Activated naive CD4-positive, alpha-beta T cell treated with anti-CD3 and anti-CD28 coated beads, Interleukin-2, amount 10 ng/mL, durations not matched to agents 7 days and 5 days (primary cell): ENCODE measurements at regions not wholly inside any gene's neighbourhood (a gene's known extent, or its start where the extent isn't known, plus 50 kb on each side); places are given as distances from the start of the nearest gene placed in this dataset.

ENCODE experiments used
- CTCF ChIA-PET: fragments of 350-600 bp; sonication (Branson Sonifier 250); formaldehyde crosslinking; loops from one replicate; lab custom pipeline; 2021; ENCODE audit warnings: antibody characterized with exemption; lab: Charles Lee
- DNase-seq: peaks from one replicate; pipeline ENCODE4 v3.0.0-alpha.2; 2020
- H3K27ac Mint-ChIP-seq: one replicate; pipeline ENCODE4 v1.8.0; 2021; ENCODE audit warnings: mild to moderate bottlenecking, moderate library complexity, mixed read lengths
- H3K27me3 Mint-ChIP-seq: one replicate; pipeline ENCODE4 v1.8.0; 2021; ENCODE audit warnings: mild to moderate bottlenecking, mixed read lengths
- H3K36me3 Mint-ChIP-seq: one replicate; pipeline ENCODE4 v1.8.0; 2021; ENCODE audit warnings: mixed read lengths
- H3K4me1 Mint-ChIP-seq: one replicate; pipeline ENCODE4 v1.8.0; 2021; ENCODE audit warnings: mixed read lengths
- H3K4me3 Mint-ChIP-seq: one replicate; pipeline ENCODE4 v1.8.0; 2021; ENCODE audit warnings: mild to moderate bottlenecking, moderate library complexity, mixed read lengths
- H3K9me3 Mint-ChIP-seq: one replicate; pipeline ENCODE4 v1.8.0; 2021; ENCODE audit warnings: mixed read lengths

- Mint-ChIP-seq H3K36me3 (no peaks in the 10 kb centered on the region), H3K4me3 (no peak overlapping the region), H3K27me3 (no peaks in the 10 kb centered on the region), H3K4me1 (peaks cover 8% of the 10 kb centered on the region), H3K27ac (no peak overlapping the region), H3K9me3 (no peaks in the 10 kb centered on the region)
- no peak for DNase-seq
- CTCF ChIA-PET = no interaction called here
Observed at GRCh38 chr1:193741228-193741627, 554.8 kb upstream of the B3GALT2 start.

- no peak for DNase-seq
Observed at GRCh38 chr1:193740762-193741161, 554.3 kb upstream of the B3GALT2 start.

GRCh38 chr1:193736507-193736906, 550.1 kb upstream of the B3GALT2 start:
- no peaks in the 10 kb centered on the region for H3K9me3 Mint-ChIP-seq
- H3K4me1 Mint-ChIP-seq = peaks cover 8% of the 10 kb centered on the region
- H3K36me3 Mint-ChIP-seq = no peaks in the 10 kb centered on the region
- CTCF ChIA-PET = interaction anchor here (1.2 kb wide), 1 partner anchor 11 kb away, joined by 4 read pairs; no protein-coding TSS in a partner anchor
- DNase-seq = no peak
- no peak overlapping the region for H3K4me3 Mint-ChIP-seq
- no peaks in the 10 kb centered on the region for H3K27me3 Mint-ChIP-seq
- no peak overlapping the region for H3K27ac Mint-ChIP-seq

More at GRCh38 chr1:193740762-193741161, 554.3 kb upstream of the B3GALT2 start:
- Mint-ChIP-seq H3K27me3 (no peaks in the 10 kb centered on the region), H3K36me3 (no peaks in the 10 kb centered on the region), H3K4me3 (no peak overlapping the region), H3K27ac (no peak overlapping the region), H3K4me1 (peaks cover 8% of the 10 kb centered on the region), H3K9me3 (no peaks in the 10 kb centered on the region)
- CTCF ChIA-PET = no interaction called here

GRCh38 chr1:193733674-193734073, 547.3 kb upstream of the B3GALT2 start:
- CTCF ChIA-PET = no interaction called here
- Mint-ChIP-seq H3K4me1 (peaks cover 8% of the 10 kb centered on the region), H3K9me3 (no peaks in the 10 kb centered on the region), H3K27ac (no peak overlapping the region), H3K27me3 (no peaks in the 10 kb centered on the region), H3K4me3 (no peak overlapping the region), H3K36me3 (no peaks in the 10 kb centered on the region)
- DNase-seq = no peak

- Mint-ChIP-seq H3K36me3 (no peaks in the 10 kb centered on the region), H3K4me1 (no peaks in the 10 kb centered on the region), H3K9me3 (no peaks in the 10 kb centered on the region), H3K27ac (no peak overlapping the region), H3K4me3 (no peak overlapping the region), H3K27me3 (no peaks in the 10 kb centered on the region)
- DNase-seq = no peak
- CTCF ChIA-PET = no interaction called here
Observed at GRCh38 chr1:193730017-193730416, 543.6 kb upstream of the B3GALT2 start.

- Mint-ChIP-seq H3K27ac (no peak overlapping the region), H3K9me3 (no peaks in the 10 kb centered on the region), H3K4me3 (no peak overlapping the region), H3K36me3 (no peaks in the 10 kb centered on the region), H3K27me3 (no peaks in the 10 kb centered on the region), H3K4me1 (no peaks in the 10 kb centered on the region)
- CTCF ChIA-PET = no interaction called here
- DNase-seq = no peak
Observed at GRCh38 chr1:193729429-193729828, 543.0 kb upstream of the B3GALT2 start.

GRCh38 chr1:193727850-193728249, 541.4 kb upstream of the B3GALT2 start:
- no peak for DNase-seq
- no peaks in the 10 kb centered on the region for H3K4me1 Mint-ChIP-seq
- no peaks in the 10 kb centered on the region for H3K9me3 Mint-ChIP-seq
- no peak overlapping the region for H3K4me3 Mint-ChIP-seq
- H3K27me3 Mint-ChIP-seq = no peaks in the 10 kb centered on the region
- no peaks in the 10 kb centered on the region for H3K36me3 Mint-ChIP-seq
- CTCF ChIA-PET = no interaction called here
- H3K27ac Mint-ChIP-seq = no peak overlapping the region

- H3K27me3 Mint-ChIP-seq = no peaks in the 10 kb centered on the region
- no peaks in the 10 kb centered on the region for H3K4me1 Mint-ChIP-seq
- no peak overlapping the region for H3K4me3 Mint-ChIP-seq
- H3K36me3 Mint-ChIP-seq = no peaks in the 10 kb centered on the region
- no peak overlapping the region for H3K27ac Mint-ChIP-seq
- H3K9me3 Mint-ChIP-seq = no peaks in the 10 kb centered on the region
- CTCF ChIA-PET = no interaction called here
- no peak for DNase-seq
Observed at GRCh38 chr1:193726722-193727121, 540.3 kb upstream of the B3GALT2 start.

- no peak overlapping the region for H3K27ac Mint-ChIP-seq
- H3K27me3 Mint-ChIP-seq = no peaks in the 10 kb centered on the region
- CTCF ChIA-PET = no interaction called here
- no peaks in the 10 kb centered on the region for H3K36me3 Mint-ChIP-seq
- peaks cover 5% of the 10 kb centered on the region for H3K9me3 Mint-ChIP-seq
- H3K4me3 Mint-ChIP-seq = no peak overlapping the region
- DNase-seq = no peak
- H3K4me1 Mint-ChIP-seq = peaks cover 5% of the 10 kb centered on the region
Observed at GRCh38 chr1:193712392-193712791, 526.0 kb upstream of the B3GALT2 start.

GRCh38 chr1:193709607-193710006, 523.2 kb upstream of the B3GALT2 start:
- Mint-ChIP-seq H3K4me1 (peaks cover 6% of the 10 kb centered on the region), H3K27me3 (no peaks in the 10 kb centered on the region), H3K4me3 (no peak overlapping the region), H3K36me3 (no peaks in the 10 kb centered on the region), H3K27ac (no peak overlapping the region), H3K9me3 (no peaks in the 10 kb centered on the region)
- CTCF ChIA-PET = no interaction called here
- no peak for DNase-seq

GRCh38 chr1:193707271-193708021, 521.0 kb upstream of the B3GALT2 start:
- Mint-ChIP-seq H3K9me3 (no peaks in the 10 kb centered on the region), H3K4me1 (peaks cover 6% of the 10 kb centered on the region), H3K27ac (no peak overlapping the region), H3K4me3 (no peak overlapping the region), H3K36me3 (no peaks in the 10 kb centered on the region), H3K27me3 (no peaks in the 10 kb centered on the region)
- no peak for DNase-seq
- CTCF ChIA-PET = no interaction called here

- H3K9me3 Mint-ChIP-seq = no peaks in the 10 kb centered on the region
- peaks cover 10% of the 10 kb centered on the region for H3K4me1 Mint-ChIP-seq
- H3K4me3 Mint-ChIP-seq = no peak overlapping the region
- CTCF ChIA-PET = no interaction called here
- H3K27ac Mint-ChIP-seq = no peak overlapping the region
- H3K27me3 Mint-ChIP-seq = no peaks in the 10 kb centered on the region
- no peaks in the 10 kb centered on the region for H3K36me3 Mint-ChIP-seq
- DNase-seq = no peak
Observed at GRCh38 chr1:193706766-193707165, 520.4 kb upstream of the B3GALT2 start.

- no peak for DNase-seq
- H3K4me3 Mint-ChIP-seq = no peak overlapping the region
- no peak overlapping the region for H3K27ac Mint-ChIP-seq
- H3K9me3 Mint-ChIP-seq = no peaks in the 10 kb centered on the region
- H3K36me3 Mint-ChIP-seq = no peaks in the 10 kb centered on the region
- CTCF ChIA-PET = no interaction called here
- H3K27me3 Mint-ChIP-seq = no peaks in the 10 kb centered on the region
- H3K4me1 Mint-ChIP-seq = peaks cover 19% of the 10 kb centered on the region
Observed at GRCh38 chr1:193705554-193705981, 519.2 kb upstream of the B3GALT2 start.

- Mint-ChIP-seq H3K36me3 (no peaks in the 10 kb centered on the region), H3K4me1 (peaks cover 19% of the 10 kb centered on the region), H3K27me3 (no peaks in the 10 kb centered on the region), H3K27ac (no peak overlapping the region), H3K4me3 (no peak overlapping the region), H3K9me3 (no peaks in the 10 kb centered on the region)
- no peak for DNase-seq
- CTCF ChIA-PET = no interaction called here
Observed at GRCh38 chr1:193703655-193704054, 517.2 kb upstream of the B3GALT2 start.

GRCh38 chr1:193703121-193703520, 516.7 kb upstream of the B3GALT2 start:
- H3K9me3 Mint-ChIP-seq = no peaks in the 10 kb centered on the region
- peaks cover 19% of the 10 kb centered on the region for H3K4me1 Mint-ChIP-seq
- DNase-seq = no peak
- H3K27me3 Mint-ChIP-seq = no peaks in the 10 kb centered on the region
- no peak overlapping the region for H3K4me3 Mint-ChIP-seq
- no peaks in the 10 kb centered on the region for H3K36me3 Mint-ChIP-seq
- no peak overlapping the region for H3K27ac Mint-ChIP-seq
- CTCF ChIA-PET = no interaction called here
